Breast epithelium (tissue), 3 donors: ENCODE measurements at regions not wholly inside any gene's neighbourhood (a gene's known extent, or its start where the extent isn't known, plus 50 kb on each side); places are given as distances from the start of the nearest gene placed in this dataset.

ENCODE experiments used
- CTCF ChIP-seq, 3 donors: fragments of 450-650 bp; IDR thresholded peaks; one replicate each; pipeline ENCODE4 v1.5.1; 2016 to 2017; ENCODE audit warnings: antibody characterized with exemption in 3 of 3, mild to moderate bottlenecking in 3 of 3, moderate library complexity in 3 of 3
- POLR2A ChIP-seq: fragments of 450-650 bp; IDR thresholded peaks from one replicate; pipeline ENCODE4 v1.6.1; 2016; ENCODE audit warnings: antibody characterized with exemption, mild to moderate bottlenecking, moderate library complexity
- POLR2AphosphoS5 ChIP-seq, 3 donors: sonication (generic); formaldehyde crosslinking; IDR thresholded peaks; one replicate each; pipeline ENCODE4 v1.6.1; 2017; ENCODE audit warnings: antibody characterized with exemption in 3 of 3

- TF ChIP-seq POLR2AphosphoS5 (IDR thresholded peaks at IDR 0.05) (no peak), CTCF (IDR thresholded peaks at IDR 0.05) (no peak), POLR2A (no peak)
These were observed 736.6 kb downstream of the CBLN2 start for GRCh38 chr18:71807586-71807985.
